ENCODE measurements at regions not wholly inside any gene's neighbourhood (a gene's known extent, or its start where the extent isn't known, plus 50 kb on each side); places are given as distances from the start of the nearest gene placed in this dataset.

GRCh38 chr2:5285061-5285460 is 407.1 kb upstream of the SOX11 start:
- no peak for FAIRE-seq
- Histone ChIP-seq H3K27me3 (ENCODE audit: control insufficient read depth, insufficient read depth, low read length) (no peaks in the 10 kb centered on the region), H3K4me3 (ENCODE audit: low read depth, low read length) (no peak overlapping the region), H3K36me3 (ENCODE audit: control insufficient read depth, insufficient read depth, low read length) (no peaks in the 10 kb centered on the region)
- DNase-seq (ENCODE audit: low read depth) = no peak
- no peak for TF ChIP-seq CTCF (IDR thresholded peaks at IDR 0.05; ENCODE audit: insufficient read depth, low read length, severe bottlenecking)

GRCh38 chr2:5285872-5286769 is 406.1 kb upstream of the SOX11 start:
- H3K4me3 ChIP-seq (ENCODE audit: low read depth, low read length) = no peak overlapping the region
- TF ChIP-seq CTCF (IDR thresholded peaks at IDR 0.05; ENCODE audit: insufficient read depth, low read length, severe bottlenecking) = no peak
- FAIRE-seq = peak; percentile 83
- H3K27me3 ChIP-seq (ENCODE audit: control insufficient read depth, insufficient read depth, low read length) = no peaks in the 10 kb centered on the region
- DNase-seq (ENCODE audit: low read depth) = no peak
- no peaks in the 10 kb centered on the region for H3K36me3 ChIP-seq (ENCODE audit: control insufficient read depth, insufficient read depth, low read length)

- Histone ChIP-seq H3K36me3 (ENCODE audit: control insufficient read depth, insufficient read depth, low read length) (no peaks in the 10 kb centered on the region), H3K27me3 (ENCODE audit: control insufficient read depth, insufficient read depth, low read length) (no peaks in the 10 kb centered on the region), H3K4me3 (ENCODE audit: low read depth, low read length) (no peak overlapping the region)
- DNase-seq (ENCODE audit: low read depth) = no peak
- TF ChIP-seq CTCF (IDR thresholded peaks at IDR 0.05; ENCODE audit: insufficient read depth, low read length, severe bottlenecking) = no peak
- no peak for FAIRE-seq
These were observed 404.4 kb upstream of the SOX11 start for GRCh38 chr2:5287558-5288334.

GRCh38 chr2:5290900-5291546 is 401.2 kb upstream of the SOX11 start:
- no peak for TF ChIP-seq CTCF (IDR thresholded peaks at IDR 0.05; ENCODE audit: insufficient read depth, low read length, severe bottlenecking)

GRCh38 chr2:5304640-5305039 is 387.5 kb upstream of the SOX11 start:
- no peak for FAIRE-seq

More at GRCh38 chr2:5290900-5291546, 401.2 kb upstream of the SOX11 start:
- no peak overlapping the region for H3K4me3 ChIP-seq (ENCODE audit: low read depth, low read length)
- DNase-seq (ENCODE audit: low read depth) = no peak
- H3K27me3 ChIP-seq (ENCODE audit: control insufficient read depth, insufficient read depth, low read length) = no peaks in the 10 kb centered on the region
- H3K36me3 ChIP-seq (ENCODE audit: control insufficient read depth, insufficient read depth, low read length) = no peaks in the 10 kb centered on the region
- no peak for FAIRE-seq

More at GRCh38 chr2:5304640-5305039, 387.5 kb upstream of the SOX11 start:
- no peak for TF ChIP-seq CTCF (IDR thresholded peaks at IDR 0.05; ENCODE audit: insufficient read depth, low read length, severe bottlenecking)
- Histone ChIP-seq H3K27me3 (ENCODE audit: control insufficient read depth, insufficient read depth, low read length) (no peaks in the 10 kb centered on the region), H3K36me3 (ENCODE audit: control insufficient read depth, insufficient read depth, low read length) (no peaks in the 10 kb centered on the region), H3K4me3 (ENCODE audit: low read depth, low read length) (no peak overlapping the region)
- no peak for DNase-seq (ENCODE audit: low read depth)
